PFSK-1 (cell line): ENCODE measurements at regions not wholly inside any gene's neighbourhood (a gene's known extent, or its start where the extent isn't known, plus 50 kb on each side); places are given as distances from the start of the nearest gene placed in this dataset.

ENCODE experiments used
- FOXP2 ChIP-seq: optimal IDR thresholded peaks from 2 replicates; pipeline ENCODE3; 2011; ENCODE audit warnings: borderline replicate concordance, control low read depth, inconsistent platforms; ENCODE audit not compliant: insufficient read depth; ENCODE audit errors: extremely low read length, extremely low read depth
- POLR2AphosphoS5 ChIP-seq: IDR thresholded peaks from 2 replicates; pipeline ENCODE4 v1.6.1; 2012; ENCODE audit warnings: low read depth, mild to moderate bottlenecking, control low read depth, low read length, moderate library complexity
- SIN3A ChIP-seq: IDR thresholded peaks from 2 replicates; pipeline ENCODE4 v1.6.1; 2012; ENCODE audit warnings: mild to moderate bottlenecking, low read length, moderate library complexity, borderline replicate concordance; ENCODE audit not compliant: insufficient read depth
- TAF1 ChIP-seq: IDR thresholded peaks from 2 replicates; pipeline ENCODE4 v1.6.1; 2012; ENCODE audit warnings: low read length, control low read depth, borderline replicate concordance; ENCODE audit not compliant: insufficient read depth
- TF ChIP-seq, protein P1 (sequence below), 2 experiments: IDR thresholded peaks; 2 replicates each; pipeline versions ENCODE4 v1.6.1 to v1.8.0; 2011 to 2012; ENCODE audit warnings: low read depth in 2 of 2, low read length in 2 of 2, control low read depth in 1 of 2, inconsistent platforms in 1 of 2, mild to moderate bottlenecking in 1 of 2, moderate library complexity in 1 of 2; ENCODE audit not compliant: insufficient read depth in 1 of 2

DNA sequence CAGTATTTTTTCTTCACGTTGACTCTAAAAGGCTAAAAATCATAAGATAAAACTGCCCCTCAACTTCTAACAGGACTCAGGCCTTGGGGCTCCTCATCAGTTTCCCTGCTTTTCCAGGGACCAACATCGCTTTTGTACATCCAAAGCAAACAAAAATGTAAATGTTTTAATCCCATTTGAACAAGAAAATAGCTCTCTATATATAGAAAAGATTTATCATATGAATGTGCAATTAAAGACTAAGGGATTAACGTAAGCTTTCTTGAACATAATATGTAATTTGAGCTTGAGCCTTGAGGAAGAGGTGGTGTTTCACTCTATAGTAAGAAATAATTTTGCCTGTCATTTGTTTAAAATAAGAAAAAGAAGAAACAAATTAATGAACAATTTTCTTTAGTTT is 547.2 kb upstream of the ACO1 start:
- TF ChIP-seq, protein P1, sequence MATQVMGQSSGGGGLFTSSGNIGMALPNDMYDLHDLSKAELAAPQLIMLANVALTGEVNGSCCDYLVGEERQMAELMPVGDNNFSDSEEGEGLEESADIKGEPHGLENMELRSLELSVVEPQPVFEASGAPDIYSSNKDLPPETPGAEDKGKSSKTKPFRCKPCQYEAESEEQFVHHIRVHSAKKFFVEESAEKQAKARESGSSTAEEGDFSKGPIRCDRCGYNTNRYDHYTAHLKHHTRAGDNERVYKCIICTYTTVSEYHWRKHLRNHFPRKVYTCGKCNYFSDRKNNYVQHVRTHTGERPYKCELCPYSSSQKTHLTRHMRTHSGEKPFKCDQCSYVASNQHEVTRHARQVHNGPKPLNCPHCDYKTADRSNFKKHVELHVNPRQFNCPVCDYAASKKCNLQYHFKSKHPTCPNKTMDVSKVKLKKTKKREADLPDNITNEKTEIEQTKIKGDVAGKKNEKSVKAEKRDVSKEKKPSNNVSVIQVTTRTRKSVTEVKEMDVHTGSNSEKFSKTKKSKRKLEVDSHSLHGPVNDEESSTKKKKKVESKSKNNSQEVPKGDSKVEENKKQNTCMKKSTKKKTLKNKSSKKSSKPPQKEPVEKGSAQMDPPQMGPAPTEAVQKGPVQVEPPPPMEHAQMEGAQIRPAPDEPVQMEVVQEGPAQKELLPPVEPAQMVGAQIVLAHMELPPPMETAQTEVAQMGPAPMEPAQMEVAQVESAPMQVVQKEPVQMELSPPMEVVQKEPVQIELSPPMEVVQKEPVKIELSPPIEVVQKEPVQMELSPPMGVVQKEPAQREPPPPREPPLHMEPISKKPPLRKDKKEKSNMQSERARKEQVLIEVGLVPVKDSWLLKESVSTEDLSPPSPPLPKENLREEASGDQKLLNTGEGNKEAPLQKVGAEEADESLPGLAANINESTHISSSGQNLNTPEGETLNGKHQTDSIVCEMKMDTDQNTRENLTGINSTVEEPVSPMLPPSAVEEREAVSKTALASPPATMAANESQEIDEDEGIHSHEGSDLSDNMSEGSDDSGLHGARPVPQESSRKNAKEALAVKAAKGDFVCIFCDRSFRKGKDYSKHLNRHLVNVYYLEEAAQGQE (IDR thresholded peaks at IDR 0.05; ENCODE audit: insufficient read depth in 1 of 2, low read depth in 2 of 2, low read length in 2 of 2) = no peak
- TF ChIP-seq FOXP2 (no peak), TAF1 (no peak), SIN3A (no peak), POLR2AphosphoS5 (no peak)

DNA sequence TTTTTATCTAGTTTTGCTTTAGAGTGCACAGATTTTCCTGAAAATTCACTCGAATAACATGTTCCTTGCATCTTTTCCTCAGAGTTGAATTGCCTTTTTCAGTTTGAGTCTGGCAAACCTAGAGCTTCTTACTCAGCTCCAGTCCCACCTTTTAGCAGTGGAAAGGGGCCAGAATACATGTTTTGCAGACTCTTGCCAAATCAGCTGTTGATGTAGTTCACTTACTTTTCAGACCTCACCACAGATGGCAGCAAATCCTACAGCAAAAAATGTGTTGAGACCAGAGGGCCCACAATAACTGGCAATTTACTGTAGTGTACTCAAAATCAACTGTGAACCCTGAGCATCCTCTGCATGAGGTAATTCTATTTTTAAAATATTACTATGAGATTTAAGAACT is 545.2 kb upstream of the ACO1 start:
- TF ChIP-seq, protein P1 (IDR thresholded peaks at IDR 0.05; ENCODE audit: insufficient read depth in 1 of 2, low read depth in 2 of 2, low read length in 2 of 2) = no peak
- TF ChIP-seq FOXP2 (no peak), TAF1 (no peak), POLR2AphosphoS5 (no peak)

DNA sequence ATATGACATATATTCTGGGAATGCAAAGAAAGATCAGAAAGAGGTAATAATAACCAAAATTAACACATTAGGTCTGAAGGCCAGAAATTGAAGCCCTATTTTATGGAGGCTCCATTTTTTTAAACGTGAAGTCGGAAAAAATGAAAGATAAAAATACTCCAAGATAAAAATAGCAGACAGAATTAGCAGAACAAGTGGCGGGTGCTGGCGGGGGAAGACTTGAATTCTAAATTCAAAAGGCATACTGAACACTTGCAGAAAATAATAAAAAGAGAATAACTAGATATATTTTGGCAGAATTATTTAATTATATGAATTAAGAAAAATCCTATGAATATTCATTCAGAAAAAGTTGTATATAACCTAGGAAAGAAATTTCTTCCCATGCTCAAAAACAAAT is 543.7 kb upstream of the ACO1 start:
- TF ChIP-seq TAF1 (no peak), SIN3A (no peak), POLR2AphosphoS5 (no peak)

DNA sequence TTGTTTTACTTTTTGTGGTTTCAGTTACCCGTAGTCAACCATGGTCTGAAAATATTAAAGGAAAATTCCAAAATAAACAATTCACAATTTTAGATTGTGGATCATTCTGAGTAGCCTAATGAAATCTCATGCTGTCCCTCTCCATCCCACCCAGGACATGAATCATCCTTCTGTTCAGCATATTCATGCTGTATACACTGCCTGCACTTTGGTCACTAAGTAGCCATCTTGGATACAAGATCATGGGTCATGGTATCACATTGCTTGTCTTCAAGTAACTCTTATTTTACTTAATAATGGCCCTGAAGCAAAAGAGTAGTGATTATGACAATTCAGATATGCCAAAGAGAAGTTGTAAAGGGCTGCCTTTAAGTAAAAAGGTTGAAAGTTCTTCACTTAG is 536.5 kb upstream of the ACO1 start:
- no peak for TF ChIP-seq FOXP2
- no peak for TF ChIP-seq SIN3A
- TF ChIP-seq, protein P1 (IDR thresholded peaks at IDR 0.05; ENCODE audit: insufficient read depth in 1 of 2, low read depth in 2 of 2, low read length in 2 of 2) = no peak
- TF ChIP-seq POLR2AphosphoS5 = no peak
- TF ChIP-seq TAF1 = no peak

DNA sequence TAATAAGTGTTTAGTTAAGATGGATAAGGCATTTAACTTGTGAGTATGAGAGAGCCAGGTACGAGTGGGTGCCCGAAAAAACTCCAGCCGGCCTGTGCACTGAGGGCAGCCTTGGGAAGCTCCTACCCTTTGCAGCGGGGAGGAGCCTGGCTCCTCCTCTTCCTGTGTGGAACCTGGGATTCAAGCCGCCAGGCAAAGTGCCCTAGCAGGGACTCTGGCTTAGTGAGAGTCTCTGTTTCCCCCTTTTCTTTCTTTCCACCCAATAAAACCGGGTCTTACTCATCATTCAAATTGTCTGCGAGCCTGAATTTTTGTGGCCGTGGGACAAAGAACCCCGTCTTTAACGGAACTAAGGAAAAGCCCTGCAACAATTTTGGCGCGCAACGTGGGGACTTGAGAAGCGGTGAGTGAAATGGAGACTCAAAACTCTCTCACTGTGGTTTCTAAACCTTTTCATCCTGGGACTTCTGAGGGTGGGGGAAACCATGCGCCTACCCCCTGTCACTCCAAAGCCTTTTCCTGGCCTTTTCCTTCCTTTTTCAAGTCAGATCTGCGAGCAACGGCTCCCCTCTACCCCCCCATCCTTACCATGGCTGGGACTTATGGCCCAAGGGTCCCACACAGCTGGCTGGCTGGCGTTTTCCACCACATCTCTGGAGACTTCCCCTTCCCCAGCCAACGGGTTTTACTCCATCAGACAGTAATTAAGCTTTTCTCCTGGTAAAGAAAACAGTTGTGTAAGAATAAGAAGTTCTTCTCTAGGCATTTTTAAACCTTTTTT is 535.7 kb upstream of the ACO1 start:
- no peak for TF ChIP-seq TAF1
- TF ChIP-seq, protein P1 (IDR thresholded peaks at IDR 0.05; ENCODE audit: insufficient read depth in 1 of 2, low read depth in 2 of 2, low read length in 2 of 2) = no peak
- no peak for TF ChIP-seq FOXP2
